Lower leg skin (tissue), 3 donors: ENCODE measurements at regions not wholly inside any gene's neighbourhood (a gene's known extent, or its start where the extent isn't known, plus 50 kb on each side); places are given as distances from the start of the nearest gene placed in this dataset.

Experiments used
- CTCF ChIP-seq, 3 donors: fragments of 450-650 bp; IDR thresholded peaks; one replicate each; pipeline ENCODE4 v1.5.1; 2016; ENCODE audit warnings: antibody characterized with exemption in 3 of 3, mild to moderate bottlenecking in 3 of 3, moderate library complexity in 2 of 3
- POLR2A ChIP-seq, 2 donors: fragments of 450-650 bp; IDR thresholded peaks; one replicate each; pipeline ENCODE4 v1.6.1; 2016 to 2017; ENCODE audit warnings: antibody characterized with exemption in 2 of 2, mild to moderate bottlenecking in 1 of 2, moderate library complexity in 1 of 2

GRCh38 chr1:186519982-186520381, 59.1 kb upstream of the PDC start:
- TF ChIP-seq CTCF (IDR thresholded peaks at IDR 0.05) (no peak), POLR2A (IDR thresholded peaks at IDR 0.05) (no peak)
